ENCODE measurements at regions not wholly inside any gene's neighbourhood (a gene's known extent, or its start where the extent isn't known, plus 50 kb on each side); places are given as distances from the start of the nearest gene placed in this dataset.

GRCh38 chr7:13603661-13604060, 385.8 kb downstream of the ETV1 start:
- no peak for TF ChIP-seq CTCF (IDR thresholded peaks at IDR 0.05)
- no peak for TF ChIP-seq POLR2AphosphoS5 (IDR thresholded peaks at IDR 0.05)
- no peak for TF ChIP-seq POLR2A (IDR thresholded peaks at IDR 0.05)
- TF ChIP-seq EP300 (IDR thresholded peaks at IDR 0.05) = no peak
